Stimulated activated memory B cell treated with anti-CD40 and anti-IgM and Interleukin-4, amounts not matched to agents 10 μg/mL and 1 μg/mL and 100 μg/mL, for 72 hours (primary cell): ENCODE measurements at regions not wholly inside any gene's neighbourhood (a gene's known extent, or its start where the extent isn't known, plus 50 kb on each side); places are given as distances from the start of the nearest gene placed in this dataset.
"Not testable (repeated sequence)": the region's sequence is repeated elsewhere in the genome, so short reads cannot be mapped to it uniquely, and the experiment has no call there.

Source experiments
- ATAC-seq: fragments of 150-1000 bp; cut with Tn5 transposase; 2 replicates; pipeline ENCODE4 v1.10.0; 2021
- H3K27ac Mint-ChIP-seq: one replicate; pipeline ENCODE4 v1.8.0; 2022; ENCODE audit warnings: mild to moderate bottlenecking, mixed read lengths
- H3K27me3 Mint-ChIP-seq: one replicate; pipeline ENCODE4 v1.8.0; 2022; ENCODE audit warnings: mixed read lengths
- H3K36me3 Mint-ChIP-seq: one replicate; pipeline ENCODE4 v1.8.0; 2022; ENCODE audit warnings: mixed read lengths
- H3K4me1 Mint-ChIP-seq: one replicate; pipeline ENCODE4 v1.8.0; 2022; ENCODE audit warnings: mixed read lengths
- H3K4me3 Mint-ChIP-seq: one replicate; pipeline ENCODE4 v1.8.0; 2022; ENCODE audit warnings: mild to moderate bottlenecking, moderate library complexity, mixed read lengths
- H3K9me3 Mint-ChIP-seq: one replicate; pipeline ENCODE4 v1.8.0; 2022; ENCODE audit warnings: mixed read lengths

DNA sequence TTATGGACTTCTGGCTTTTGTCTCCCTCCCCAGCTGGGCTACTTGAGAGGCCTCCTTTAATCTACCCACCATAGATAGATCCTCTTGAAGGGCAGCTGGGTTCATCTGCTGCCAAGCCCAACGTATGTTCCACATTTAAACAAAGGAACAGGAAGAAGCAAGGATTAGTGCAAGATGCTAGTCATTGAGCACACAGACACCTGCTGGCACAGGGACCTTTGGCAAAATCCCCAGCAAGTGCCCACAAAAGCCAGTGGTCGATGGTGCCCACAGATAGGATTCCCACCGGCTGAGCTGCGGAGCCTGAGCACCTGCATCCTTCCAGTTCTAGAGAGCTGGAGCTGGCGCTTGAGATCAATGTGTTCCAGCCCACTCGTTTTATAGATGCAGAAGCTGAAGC lies 57.7 kb upstream of the SHB start:
- no peak overlapping the region for H3K4me3 Mint-ChIP-seq
- H3K27ac Mint-ChIP-seq: no peak overlapping the region
- no peaks in the 10 kb centered on the region for H3K4me1 Mint-ChIP-seq
- ATAC-seq: no peak
- H3K27me3 Mint-ChIP-seq: peaks cover 34% of the 10 kb centered on the region
- no peaks in the 10 kb centered on the region for H3K9me3 Mint-ChIP-seq
- H3K36me3 Mint-ChIP-seq: no peaks in the 10 kb centered on the region

DNA sequence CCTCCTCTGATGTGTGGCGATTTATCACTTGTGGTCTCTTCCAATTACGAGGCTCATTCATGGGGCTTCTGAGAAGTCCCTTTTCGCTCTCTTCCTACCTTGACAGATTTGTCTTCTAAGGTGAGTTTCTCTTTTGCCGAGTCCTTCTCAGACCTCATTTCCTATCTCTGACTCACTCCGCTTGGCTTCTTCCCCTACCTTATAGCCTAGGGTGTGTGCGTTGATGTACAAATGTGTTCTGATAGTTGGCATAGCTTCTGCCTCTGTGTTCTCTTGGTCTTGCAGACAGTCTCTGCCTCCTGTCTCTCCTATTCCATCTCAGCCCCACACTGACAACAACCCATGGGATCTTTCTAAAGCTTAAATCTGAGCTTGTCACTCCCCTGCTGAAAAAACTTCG lies 56.9 kb upstream of the SHB start:
- no peak for ATAC-seq
- Mint-ChIP-seq H3K27me3 (peaks cover 34% of the 10 kb centered on the region), H3K27ac (no peak overlapping the region), H3K4me3 (no peak overlapping the region), H3K36me3 (no peaks in the 10 kb centered on the region), H3K9me3 (no peaks in the 10 kb centered on the region), H3K4me1 (no peaks in the 10 kb centered on the region)

GRCh38 chr9:38123359-38123758 lies 54.3 kb upstream of the SHB start:
- not testable (repeated sequence) for ATAC-seq

GRCh38 chr9:38120961-38121360 lies 51.9 kb upstream of the SHB start:
- H3K9me3 Mint-ChIP-seq: no peaks in the 10 kb centered on the region
- H3K27ac Mint-ChIP-seq: no peak overlapping the region
- peaks cover 26% of the 10 kb centered on the region for H3K27me3 Mint-ChIP-seq
- no peaks in the 10 kb centered on the region for H3K36me3 Mint-ChIP-seq
- H3K4me3 Mint-ChIP-seq: no peak overlapping the region
- H3K4me1 Mint-ChIP-seq: no peaks in the 10 kb centered on the region
- peak; percentile 17 for ATAC-seq

More at GRCh38 chr9:38123359-38123758, 54.3 kb upstream of the SHB start:
- not testable (repeated sequence) for H3K36me3 Mint-ChIP-seq, H3K27ac Mint-ChIP-seq, H3K4me3 Mint-ChIP-seq, H3K9me3 Mint-ChIP-seq, H3K4me1 Mint-ChIP-seq
- H3K27me3 Mint-ChIP-seq: peaks cover 39% of the 10 kb centered on the region

- Mint-ChIP-seq H3K27me3 (peaks cover 13% of the 10 kb centered on the region), H3K4me1 (no peaks in the 10 kb centered on the region), H3K4me3 (no peak overlapping the region), H3K27ac (no peak overlapping the region), H3K9me3 (no peaks in the 10 kb centered on the region), H3K36me3 (no peaks in the 10 kb centered on the region)
- ATAC-seq: no peak
These were observed 50.7 kb upstream of the SHB start for GRCh38 chr9:38119560-38120236.

DNA sequence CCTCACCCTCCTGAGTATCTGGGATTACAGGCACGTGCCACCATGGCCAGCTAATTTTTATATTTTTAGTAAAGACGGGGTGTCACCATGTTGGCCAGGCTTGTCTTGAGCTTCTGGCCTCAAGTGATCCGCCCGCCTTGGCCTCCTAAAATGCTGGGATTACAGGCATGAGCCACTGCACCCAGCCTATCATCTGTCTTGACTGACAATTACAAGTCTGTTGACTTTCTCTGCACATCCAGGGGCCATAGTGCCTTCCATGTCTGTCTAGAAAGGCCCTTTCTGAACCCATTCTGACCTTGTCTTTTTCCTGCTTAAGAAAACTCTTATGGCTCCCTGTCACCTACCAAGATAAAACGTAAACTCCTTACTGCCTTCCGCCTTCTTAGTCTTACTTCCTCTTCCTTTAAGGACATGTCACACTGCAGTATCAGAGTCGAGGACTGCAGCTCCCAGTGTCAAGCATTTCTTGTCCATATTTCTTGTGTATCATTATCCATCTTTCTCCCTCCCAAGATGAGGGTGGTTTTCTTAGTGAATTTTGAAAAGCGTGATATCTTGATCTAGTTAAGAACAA lies 49.9 kb upstream of the SHB start:
- Mint-ChIP-seq H3K4me1 (no peaks in the 10 kb centered on the region), H3K27me3 (peaks cover 9% of the 10 kb centered on the region), H3K9me3 (no peaks in the 10 kb centered on the region), H3K4me3 (no peak overlapping the region), H3K27ac (no peak overlapping the region), H3K36me3 (no peaks in the 10 kb centered on the region)
- ATAC-seq: no peak
